PFSK-1 (cell line): ENCODE measurements at regions not wholly inside any gene's neighbourhood (a gene's known extent, or its start where the extent isn't known, plus 50 kb on each side); places are given as distances from the start of the nearest gene placed in this dataset.

Source experiments
- FOXP2 ChIP-seq: optimal IDR thresholded peaks from 2 replicates; pipeline ENCODE3; 2011; ENCODE audit warnings: borderline replicate concordance, control low read depth, inconsistent platforms; ENCODE audit not compliant: insufficient read depth; ENCODE audit errors: extremely low read length, extremely low read depth
- POLR2AphosphoS5 ChIP-seq: IDR thresholded peaks from 2 replicates; pipeline ENCODE4 v1.6.1; 2012; ENCODE audit warnings: low read depth, mild to moderate bottlenecking, control low read depth, low read length, moderate library complexity
- REST ChIP-seq, 2 experiments: IDR thresholded peaks; 2 replicates each; pipeline versions ENCODE4 v1.6.1 to v1.8.0; 2011 to 2012; ENCODE audit warnings: low read depth in 2 of 2, low read length in 2 of 2, control low read depth in 1 of 2, inconsistent platforms in 1 of 2, mild to moderate bottlenecking in 1 of 2, moderate library complexity in 1 of 2; ENCODE audit not compliant: insufficient read depth in 1 of 2
- SIN3A ChIP-seq: IDR thresholded peaks from 2 replicates; pipeline ENCODE4 v1.6.1; 2012; ENCODE audit warnings: mild to moderate bottlenecking, low read length, moderate library complexity, borderline replicate concordance; ENCODE audit not compliant: insufficient read depth
- TAF1 ChIP-seq: IDR thresholded peaks from 2 replicates; pipeline ENCODE4 v1.6.1; 2012; ENCODE audit warnings: low read length, control low read depth, borderline replicate concordance; ENCODE audit not compliant: insufficient read depth

- no peak for TF ChIP-seq POLR2AphosphoS5
- no peak for TF ChIP-seq TAF1
- no peak for TF ChIP-seq SIN3A
- TF ChIP-seq REST (IDR thresholded peaks at IDR 0.05; ENCODE audit: insufficient read depth in 1 of 2, low read depth in 2 of 2, low read length in 2 of 2) = no peak
- no peak for TF ChIP-seq FOXP2
Measured at GRCh38 chr1:4156241-4156973, 256.3 kb upstream of the C1orf174 start.

- TF ChIP-seq FOXP2 (no peak), SIN3A (no peak), TAF1 (no peak), REST (IDR thresholded peaks at IDR 0.05; ENCODE audit: insufficient read depth in 1 of 2, low read depth in 2 of 2, low read length in 2 of 2) (no peak), POLR2AphosphoS5 (no peak)
Measured at GRCh38 chr1:4160181-4160580, 260.1 kb upstream of the C1orf174 start.

GRCh38 chr1:4161366-4162006 is 261.4 kb upstream of the C1orf174 start:
- TF ChIP-seq FOXP2 (no peak), POLR2AphosphoS5 (no peak), SIN3A (no peak), TAF1 (no peak), REST (IDR thresholded peaks at IDR 0.05; ENCODE audit: insufficient read depth in 1 of 2, low read depth in 2 of 2, low read length in 2 of 2) (no peak)

GRCh38 chr1:4164965-4165364 is 264.9 kb upstream of the C1orf174 start:
- TF ChIP-seq FOXP2 (no peak), REST (IDR thresholded peaks at IDR 0.05; ENCODE audit: insufficient read depth in 1 of 2, low read depth in 2 of 2, low read length in 2 of 2) (no peak), SIN3A (no peak), POLR2AphosphoS5 (no peak), TAF1 (no peak)
